ENCODE measurements at regions not wholly inside any gene's neighbourhood (a gene's known extent, or its start where the extent isn't known, plus 50 kb on each side); places are given as distances from the start of the nearest gene placed in this dataset.
"Not testable (repeated sequence)": the region's sequence is repeated elsewhere in the genome, so short reads cannot be mapped to it uniquely, and the experiment has no call there.

GRCh38 chr2:88932686-88933085 lies 241.2 kb downstream of the RPIA start:
- DNase-seq = no peak

- DNase-seq = no peak
These were observed 241.6 kb downstream of the RPIA start for GRCh38 chr2:88933091-88933490.

GRCh38 chr2:88933980-88934379 lies 242.5 kb downstream of the RPIA start:
- DNase-seq = no peak

- DNase-seq = not testable (repeated sequence)
These were observed 249.7 kb downstream of the RPIA start for GRCh38 chr2:88941178-88941577.

GRCh38 chr2:88942798-88943197 lies 251.3 kb downstream of the RPIA start:
- no peak for DNase-seq

GRCh38 chr2:88949336-88949735 lies 257.9 kb downstream of the RPIA start:
- no peak for DNase-seq

GRCh38 chr2:88950010-88950409 lies 258.5 kb downstream of the RPIA start:
- DNase-seq = no peak

- no peak for DNase-seq
These were observed 264.1 kb downstream of the RPIA start for GRCh38 chr2:88955607-88956006.

GRCh38 chr2:88959480-88960204 lies 268.2 kb downstream of the RPIA start:
- no peak for DNase-seq

GRCh38 chr2:88961323-88961722 lies 269.9 kb downstream of the RPIA start:
- DNase-seq = not testable (repeated sequence)

GRCh38 chr2:88967844-88968243 lies 276.4 kb downstream of the RPIA start:
- DNase-seq = no peak

- DNase-seq = not testable (repeated sequence)
These were observed 286.5 kb downstream of the RPIA start for GRCh38 chr2:88978011-88978410.

- DNase-seq = not testable (repeated sequence)
These were observed 287.0 kb downstream of the RPIA start for GRCh38 chr2:88978446-88978845.

GRCh38 chr2:88984079-88984478 lies 292.6 kb downstream of the RPIA start:
- DNase-seq = not testable (repeated sequence)

GRCh38 chr2:88986721-88987330 lies 295.4 kb downstream of the RPIA start:
- DNase-seq = not testable (repeated sequence)

- not testable (repeated sequence) for DNase-seq
These were observed 297.1 kb downstream of the RPIA start for GRCh38 chr2:88988617-88989016.

GRCh38 chr2:88992819-88993218 lies 301.3 kb downstream of the RPIA start:
- not testable (repeated sequence) for DNase-seq

- DNase-seq = not testable (repeated sequence)
These were observed 303.4 kb downstream of the RPIA start for GRCh38 chr2:88994856-88995255.

- DNase-seq = not testable (repeated sequence)
These were observed 305.1 kb downstream of the RPIA start for GRCh38 chr2:88996588-88996987.

- DNase-seq = no peak
These were observed 307.9 kb downstream of the RPIA start for GRCh38 chr2:88999365-88999764.

GRCh38 chr2:89000235-89000634 lies 308.8 kb downstream of the RPIA start:
- no peak for DNase-seq

GRCh38 chr2:89004238-89004637 lies 312.8 kb downstream of the RPIA start:
- not testable (repeated sequence) for DNase-seq

- not testable (repeated sequence) for DNase-seq
These were observed 329.1 kb downstream of the RPIA start for GRCh38 chr2:89020566-89020965.

GRCh38 chr2:89026296-89026695 lies 334.8 kb downstream of the RPIA start:
- not testable (repeated sequence) for DNase-seq

- not testable (repeated sequence) for DNase-seq
These were observed 335.6 kb downstream of the RPIA start for GRCh38 chr2:89027115-89027514.
